GM18498 (cell line): ENCODE measurements at regions not wholly inside any gene's neighbourhood (a gene's known extent, or its start where the extent isn't known, plus 50 kb on each side); places are given as distances from the start of the nearest gene placed in this dataset.

ENCODE experiments used
- ATAC-seq: cut with Tn5 transposase; IDR thresholded peaks from one replicate; pipeline ENCODE4 v1.9.1; 2021; ENCODE audit warnings: mild to moderate bottlenecking, moderate library complexity; ENCODE audit not compliant: unreplicated experiment

GRCh38 chr16:48903039-48903438 lies 293.1 kb upstream of the N4BP1 start:
- no peak for ATAC-seq

- ATAC-seq = no peak
Observed at GRCh38 chr16:48901712-48902374, 291.9 kb upstream of the N4BP1 start.

- ATAC-seq = no peak
Observed at GRCh38 chr16:48899500-48899899, 289.5 kb upstream of the N4BP1 start.

- no peak for ATAC-seq
Observed at GRCh38 chr16:48897698-48898205, 287.8 kb upstream of the N4BP1 start.

GRCh38 chr16:48895142-48895541 lies 285.2 kb upstream of the N4BP1 start:
- no peak for ATAC-seq

- no peak for ATAC-seq
Observed at GRCh38 chr16:48892893-48893292, 282.9 kb upstream of the N4BP1 start.

GRCh38 chr16:48887646-48888210 lies 277.7 kb upstream of the N4BP1 start:
- no peak for ATAC-seq

GRCh38 chr16:48885471-48885870 lies 275.5 kb upstream of the N4BP1 start:
- no peak for ATAC-seq

- ATAC-seq = no peak
Observed at GRCh38 chr16:48881272-48881671, 271.3 kb upstream of the N4BP1 start.

- no peak for ATAC-seq
Observed at GRCh38 chr16:48879223-48880122, 269.5 kb upstream of the N4BP1 start.

GRCh38 chr16:48877946-48878345 lies 268.0 kb upstream of the N4BP1 start:
- no peak for ATAC-seq

- no peak for ATAC-seq
Observed at GRCh38 chr16:48870141-48870540, 260.2 kb upstream of the N4BP1 start.

- ATAC-seq = no peak
Observed at GRCh38 chr16:48865520-48865919, 255.5 kb upstream of the N4BP1 start.

GRCh38 chr16:48864055-48864454 lies 254.1 kb upstream of the N4BP1 start:
- no peak for ATAC-seq

GRCh38 chr16:48862087-48862532 lies 252.1 kb upstream of the N4BP1 start:
- no peak for ATAC-seq

- no peak for ATAC-seq
Observed at GRCh38 chr16:48860341-48860740, 250.4 kb upstream of the N4BP1 start.

- no peak for ATAC-seq
Observed at GRCh38 chr16:48852951-48853350, 243.0 kb upstream of the N4BP1 start.

- ATAC-seq = no peak
Observed at GRCh38 chr16:48852458-48852857, 242.5 kb upstream of the N4BP1 start.

GRCh38 chr16:48850097-48850770 lies 240.3 kb upstream of the N4BP1 start:
- ATAC-seq = no peak

GRCh38 chr16:48846277-48846676 lies 236.3 kb upstream of the N4BP1 start:
- ATAC-seq = no peak

- no peak for ATAC-seq
Observed at GRCh38 chr16:48845261-48845660, 235.3 kb upstream of the N4BP1 start.
